IMR-90 (cell line): ENCODE measurements at regions not wholly inside any gene's neighbourhood (a gene's known extent, or its start where the extent isn't known, plus 50 kb on each side); places are given as distances from the start of the nearest gene placed in this dataset.

Source experiments
- ATAC-seq: fragments of 200-7000 bp; cut with Tn5 transposase; 2 replicates; pipeline ENCODE4 v1.9.1; 2020; ENCODE audit warnings: low read depth, mild to moderate bottlenecking, moderate library complexity
- BruUV-seq: library from RNA; stranded (reverse); fragments of 400-500 nt; replicated peaks from 2 replicates; lab custom pipeline; 2021; lab: Mats Ljungman, UMichigan
- CTCF ChIA-PET: fragments of 300-600 bp; formaldehyde crosslinking; extraction: SDS; loops from one replicate; lab custom pipeline; 2021; ENCODE audit warnings: antibody characterized with exemption; lab: Yijun Ruan, JAX
- POLR2A ChIA-PET: fragments of 300-600 bp; sonication (Branson Sonifier 250); formaldehyde crosslinking; loops from one replicate; lab custom pipeline; 2022; ENCODE audit warnings: antibody characterized with exemption; ENCODE audit not compliant: unreplicated experiment; lab: Charles Lee
- DNase-seq: peaks from one replicate; pipeline ENCODE4 v3.0.0; 2013
- H2AFZ ChIP-seq: replicated peaks from 2 replicates; pipeline ENCODE3; 2013; ENCODE audit warnings: low read length, mild to moderate bottlenecking; ENCODE audit not compliant: poor library complexity
- H2AK5ac ChIP-seq: 2 replicates; pipeline ENCODE4 v1.6.1; 2013; ENCODE audit warnings: low read depth, low read length, inconsistent platforms
- H2AK9ac ChIP-seq: replicated peaks from 2 replicates; pipeline ENCODE3; 2013; ENCODE audit warnings: mild to moderate bottlenecking, low read depth, low read length, moderate library complexity; ENCODE audit not compliant: poor library complexity
- H2BK120ac ChIP-seq: 2 replicates; pipeline ENCODE4 v1.6.1; 2013; ENCODE audit warnings: low read depth, low read length, inconsistent platforms
- H2BK15ac ChIP-seq: 3 replicates; pipeline ENCODE4 v1.6.1; 2013; ENCODE audit warnings: low read depth, low read length, inconsistent platforms
- H2BK20ac ChIP-seq: 2 replicates; pipeline ENCODE4 v1.6.1; 2013; ENCODE audit warnings: low read depth, mild to moderate bottlenecking, inconsistent platforms, low read length, moderate library complexity
- H2BK5ac ChIP-seq: 2 replicates; pipeline ENCODE4 v1.6.1; 2013; ENCODE audit warnings: mild to moderate bottlenecking, low read depth, low read length, inconsistent platforms; ENCODE audit not compliant: poor library complexity, severe bottlenecking
- H3K14ac ChIP-seq: replicated peaks from 2 replicates; pipeline ENCODE4 v1.6.1; 2013; ENCODE audit warnings: low read depth, low read length, inconsistent platforms
- H3K18ac ChIP-seq: 2 replicates; pipeline ENCODE4 v1.6.1; 2013; ENCODE audit warnings: low read depth, low read length, control low read depth
- H3K23ac ChIP-seq: 2 replicates; pipeline ENCODE4 v1.6.1; 2013; ENCODE audit warnings: low read depth, low read length, inconsistent platforms
- H3K27ac ChIP-seq: 2 replicates; pipeline ENCODE4 v1.5.1; 2013; ENCODE audit warnings: mild to moderate bottlenecking, control low read depth, low read length; ENCODE audit not compliant: insufficient read depth
- H3K27me3 ChIP-seq: 2 replicates; pipeline ENCODE4 v1.6.1; 2013; ENCODE audit warnings: low read length; ENCODE audit not compliant: control insufficient read depth, insufficient read depth
- H3K36me3 ChIP-seq: 2 replicates; pipeline ENCODE4 v1.6.1; 2013; ENCODE audit warnings: low read length, mixed read lengths; ENCODE audit not compliant: control insufficient read depth, insufficient read depth
- H3K4ac ChIP-seq: 2 replicates; pipeline ENCODE4 v1.6.1; 2013; ENCODE audit warnings: low read depth, low read length, inconsistent platforms
- H3K4me1 ChIP-seq: 2 replicates; pipeline ENCODE4 v1.6.1; 2013; ENCODE audit warnings: low read length, mixed read lengths; ENCODE audit not compliant: control insufficient read depth, insufficient read depth
- H3K4me2 ChIP-seq: 2 replicates; pipeline ENCODE4 v1.6.1; 2013; ENCODE audit warnings: low read depth, mild to moderate bottlenecking, control low read depth, low read length, moderate library complexity
- H3K4me3 ChIP-seq: 2 replicates; pipeline ENCODE4 v1.5.1; 2013; ENCODE audit warnings: low read depth, mild to moderate bottlenecking, control low read depth, low read length, moderate library complexity; ENCODE audit not compliant: insufficient read depth
- H3K56ac ChIP-seq: 2 replicates; pipeline ENCODE4 v1.6.1; 2013; ENCODE audit warnings: low read length, inconsistent platforms; ENCODE audit not compliant: insufficient read depth; ENCODE audit errors: extremely low read depth
- H3K79me1 ChIP-seq, 2 experiments: 2 replicates each; pipeline ENCODE4 v1.6.1; 2013; ENCODE audit warnings: low read length in 2 of 2, inconsistent platforms in 1 of 2, low read depth in 1 of 2
- H3K9ac ChIP-seq: 2 replicates; pipeline ENCODE4 v1.6.1; 2013; ENCODE audit warnings: low read depth, low read length, control low read depth
- H3K9me1 ChIP-seq: 2 replicates; pipeline ENCODE4 v1.6.1; 2013; ENCODE audit warnings: low read length, inconsistent platforms; ENCODE audit not compliant: insufficient read depth
- H3K9me3 ChIP-seq: 2 replicates; pipeline ENCODE4 v1.6.1; 2013; ENCODE audit warnings: low read length; ENCODE audit not compliant: control insufficient read depth, insufficient read depth
- H4K20me1 ChIP-seq: 2 replicates; pipeline ENCODE4 v1.6.1; 2013; ENCODE audit warnings: low read length, inconsistent platforms; ENCODE audit not compliant: insufficient read depth
- H4K5ac ChIP-seq: 2 replicates; pipeline ENCODE4 v1.6.1; 2013; ENCODE audit warnings: mild to moderate bottlenecking, low read depth, low read length, control low read depth
- H4K8ac ChIP-seq, 2 experiments: 2 replicates each; pipeline ENCODE4 v1.6.1; 2013; ENCODE audit warnings: low read depth in 2 of 2, low read length in 2 of 2, control low read depth in 1 of 2, inconsistent platforms in 1 of 2
- H4K91ac ChIP-seq: 2 replicates; pipeline ENCODE4 v1.6.1; 2013; ENCODE audit warnings: low read depth, low read length, inconsistent platforms; ENCODE audit not compliant: insufficient read depth
- BHLHE40 ChIP-seq: fragments of 150-350 bp; IDR thresholded peaks from 2 replicates; pipeline ENCODE4 v1.6.1; 2016; ENCODE audit warnings: mild to moderate bottlenecking, low read depth, low read length
- CEBPB ChIP-seq: IDR thresholded peaks from 2 replicates; pipeline ENCODE4 v1.6.1; 2012; ENCODE audit warnings: low read depth, low read length, improper control_type of control experiment
- FOS ChIP-seq: fragments of 150-350 bp; IDR thresholded peaks from 2 replicates; pipeline ENCODE4 v1.6.1; 2016; ENCODE audit warnings: low read depth, low read length
- MAZ ChIP-seq: IDR thresholded peaks from 2 replicates; pipeline ENCODE4 v1.6.1; 2012; ENCODE audit warnings: low read depth, mild to moderate bottlenecking, low read length, improper control_type of control experiment, moderate library complexity, borderline replicate concordance
- MXI1 ChIP-seq: IDR thresholded peaks from 2 replicates; pipeline ENCODE4 v1.6.1; 2012; ENCODE audit warnings: low read depth, mild to moderate bottlenecking, low read length, moderate library complexity, borderline replicate concordance
- POLR2A ChIP-seq: IDR thresholded peaks from 2 replicates; pipeline ENCODE4 v1.6.1; 2012; ENCODE audit warnings: mild to moderate bottlenecking, low read depth, low read length
- RAD21 ChIP-seq: IDR thresholded peaks from 2 replicates; pipeline ENCODE4 v1.6.1; 2012; ENCODE audit warnings: low read length, improper control_type of control experiment
- RCOR1 ChIP-seq: IDR thresholded peaks from 2 replicates; pipeline ENCODE4 v1.6.1; 2012; ENCODE audit warnings: mild to moderate bottlenecking, low read length, improper control_type of control experiment; ENCODE audit not compliant: insufficient replicate concordance
- USF2 ChIP-seq: fragments of 150-350 bp; IDR thresholded peaks from 2 replicates; pipeline ENCODE4 v1.6.1; 2017; ENCODE audit warnings: mild to moderate bottlenecking, antibody characterized with exemption, low read length, low read depth
- WGBS, 2 experiments: methylation state at CpG; one replicate each; pipeline versions ENCODE4 v1.1.5 to v1.1.7; 2013; ENCODE audit warnings: missing lambda C conversion rate in 2 of 2; ENCODE audit not compliant: insufficient read length in 1 of 2; ENCODE audit errors: extremely low coverage in 2 of 2; 5-methylcytosine and 5-hydroxymethylcytosine counted together
- dilution Hi-C: fragments of 300-500 bp; cut with HindIII; formaldehyde crosslinking; loops from one replicate; pipeline ENCODE4 v1.14.3; 2018; ENCODE audit warnings: low sequenced_read_pairs; ENCODE audit not compliant: unreplicated experiment
- in situ Hi-C: fragments of 300-500 bp; cut with MboI; formaldehyde crosslinking; loops from 3 replicates; pipeline ENCODE4 v1.14.3; 2019; ENCODE audit warnings: low sequenced_read_pairs, inconsistent platforms, mixed read lengths
- intact Hi-C: fragments of 100-400 bp; cut with micrococcal nuclease; formaldehyde crosslinking; loops from 2 replicates; pipeline ENCODE4 v1.10.0; 2022

DNA sequence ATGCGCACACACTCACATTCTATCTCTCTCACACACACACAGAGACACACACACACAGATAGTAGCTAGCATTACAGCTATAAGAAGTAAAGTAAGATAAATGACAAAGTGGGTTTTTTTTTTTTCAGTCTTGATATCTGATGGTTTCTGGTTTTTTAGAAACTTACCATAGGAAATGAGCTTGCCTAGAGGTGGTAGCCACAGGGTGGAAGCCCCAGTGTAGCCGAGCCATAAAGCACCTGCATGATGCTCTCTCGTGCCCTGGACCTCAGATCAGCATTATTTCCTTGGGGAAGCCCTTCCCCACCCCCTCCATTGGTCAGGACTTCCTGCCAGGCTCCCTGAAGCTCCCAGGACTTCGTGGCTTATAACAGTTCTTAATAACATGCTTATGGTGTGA lies 264.3 kb upstream of the C16orf82 start:
- no peak overlapping the region for H2BK5ac ChIP-seq
- H3K23ac ChIP-seq, result no peak overlapping the region
- dilution Hi-C loops, result no loop called here
- H3K79me1 ChIP-seq, result no peaks in the 10 kb centered on the region
- H2BK120ac ChIP-seq, result no peak overlapping the region
- no CpG with 5 or more reads among the region's 4 CpGs for WGBS, 2 experiments
- no peaks in the 10 kb centered on the region for H3K27me3 ChIP-seq
- no peak overlapping the region for H2AFZ ChIP-seq
- no peak overlapping the region for H3K18ac ChIP-seq
- no peak overlapping the region for H2AK9ac ChIP-seq
- H3K9ac ChIP-seq, result no peak overlapping the region
- no peak overlapping the region for H3K4me3 ChIP-seq
- H3K4me1 ChIP-seq, result no peaks in the 10 kb centered on the region
- no peaks in the 10 kb centered on the region for H4K20me1 ChIP-seq
- no peak overlapping the region for H3K4me2 ChIP-seq
- no peak overlapping the region for H4K8ac ChIP-seq
- no peaks in the 10 kb centered on the region for H3K36me3 ChIP-seq
- intact Hi-C loops, result no loop called here
- TF ChIP-seq POLR2A (no peak), RAD21 (no peak), FOS (no peak), CEBPB (no peak), MXI1 (no peak), RCOR1 (no peak), USF2 (no peak), BHLHE40 (no peak), MAZ (no peak)
- in situ Hi-C loops, result no loop called here
- no TSS peak for BruUV-seq
- DNase-seq, result no peak
- no peak overlapping the region for H2AK5ac ChIP-seq
- no peak overlapping the region for H3K56ac ChIP-seq
- H3K9me1 ChIP-seq, result no peaks in the 10 kb centered on the region
- no peak overlapping the region for H4K91ac ChIP-seq
- no peak overlapping the region for H4K5ac ChIP-seq
- H3K9me3 ChIP-seq, result no peaks in the 10 kb centered on the region; the same call in 1 of the 2 replicates
- no peak overlapping the region for H3K14ac ChIP-seq
- ChIA-PET CTCF (no interaction called here), POLR2A (no interaction called here)
- H3K4ac ChIP-seq, result no peak overlapping the region
- no peak overlapping the region for H2BK20ac ChIP-seq
- no peak overlapping the region for H2BK15ac ChIP-seq
- no peak overlapping the region for H3K27ac ChIP-seq
- ATAC-seq, result no peak
